RCC 7860 (cell line): ENCODE measurements at regions not wholly inside any gene's neighbourhood (a gene's known extent, or its start where the extent isn't known, plus 50 kb on each side); places are given as distances from the start of the nearest gene placed in this dataset.

Experiments used
- DNase-seq: peaks from one replicate; pipeline ENCODE4 v3.0.0-alpha.2; 2015; ENCODE audit warnings: low spot score
- FAIRE-seq: peaks from 2 replicates; lab custom pipeline; 2012; peaks lifted over from hg19 to GRCh38; lab: Jason Lieb, UNC

DNA sequence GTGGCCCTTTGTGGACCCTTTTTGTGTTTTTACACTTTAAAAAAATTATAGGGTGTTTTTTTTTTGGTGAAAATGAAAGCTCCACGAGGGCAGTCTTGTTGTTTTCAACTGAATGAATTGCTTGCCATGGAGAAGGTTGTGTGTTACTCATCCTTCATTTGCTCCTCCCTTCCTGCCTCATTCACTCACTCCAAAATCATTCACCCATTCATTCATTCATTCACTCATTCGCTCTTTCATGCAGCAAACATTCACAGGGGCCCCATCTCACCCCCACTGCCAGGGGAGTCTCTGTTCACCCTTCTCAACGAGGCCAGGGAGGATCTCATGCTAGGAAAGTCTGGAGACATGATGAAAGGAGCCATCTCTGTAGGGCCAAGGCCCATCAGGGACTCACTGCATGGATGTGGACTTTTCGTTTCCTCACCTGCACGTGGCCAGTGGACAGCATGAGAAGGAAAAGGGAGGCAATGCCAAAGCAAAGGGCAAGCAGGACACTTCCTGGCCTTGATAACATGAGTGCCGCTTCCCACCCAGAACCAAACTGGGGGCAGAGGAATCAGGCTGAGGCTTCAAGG lies 62.8 kb upstream of the COL13A1 start:
- FAIRE-seq (no peak), DNase-seq (no peak)

DNA sequence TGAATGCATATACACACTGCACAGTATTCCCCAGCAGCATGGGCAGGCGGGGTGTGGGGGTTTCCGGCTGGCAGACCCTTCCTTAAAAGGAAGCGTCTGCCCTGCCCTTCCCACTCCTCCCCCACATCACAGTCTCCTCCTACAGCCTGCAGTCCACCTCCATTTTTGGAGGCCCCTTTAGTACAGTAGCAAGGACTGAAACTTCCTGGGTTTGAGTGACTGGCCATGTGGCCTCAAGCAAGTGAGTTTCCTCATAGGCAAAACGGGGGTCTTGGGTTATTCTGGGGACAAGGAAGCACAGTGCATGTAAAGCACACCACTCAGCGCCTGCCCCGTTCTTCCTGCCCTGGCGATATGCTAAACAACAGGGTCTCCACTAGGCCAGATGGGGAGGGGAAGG lies 62.1 kb upstream of the COL13A1 start:
- DNase-seq (no peak), FAIRE-seq (no peak)

- FAIRE-seq (no peak), DNase-seq (no peak)
Observed at GRCh38 chr10:69740126-69740525, 61.6 kb upstream of the COL13A1 start.

DNA sequence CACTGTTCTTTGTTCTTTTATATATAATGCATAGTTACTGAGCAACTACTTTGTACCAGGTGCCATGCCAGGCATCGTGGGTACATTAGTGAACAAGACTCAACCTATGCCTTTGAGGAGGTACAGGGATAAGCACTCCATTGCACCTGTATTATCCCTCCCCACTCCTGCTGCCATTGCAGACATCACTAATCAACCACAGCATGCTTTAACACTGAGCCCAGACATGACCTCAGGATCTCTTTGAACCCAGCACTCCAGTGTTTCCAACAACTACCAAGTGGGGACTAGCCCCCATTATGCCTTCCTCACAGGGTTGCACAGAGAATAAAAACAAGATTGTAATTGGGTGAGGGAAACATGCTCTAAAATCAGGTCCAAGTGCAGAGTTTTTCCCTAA lies 60.5 kb upstream of the COL13A1 start:
- FAIRE-seq (no peak), DNase-seq (no peak)

- no peak for DNase-seq
- FAIRE-seq: no peak
Observed at GRCh38 chr10:69741671-69742355, 59.9 kb upstream of the COL13A1 start.

- DNase-seq: no peak
- FAIRE-seq: no peak
Observed at GRCh38 chr10:69742356-69742695, 59.4 kb upstream of the COL13A1 start.

DNA sequence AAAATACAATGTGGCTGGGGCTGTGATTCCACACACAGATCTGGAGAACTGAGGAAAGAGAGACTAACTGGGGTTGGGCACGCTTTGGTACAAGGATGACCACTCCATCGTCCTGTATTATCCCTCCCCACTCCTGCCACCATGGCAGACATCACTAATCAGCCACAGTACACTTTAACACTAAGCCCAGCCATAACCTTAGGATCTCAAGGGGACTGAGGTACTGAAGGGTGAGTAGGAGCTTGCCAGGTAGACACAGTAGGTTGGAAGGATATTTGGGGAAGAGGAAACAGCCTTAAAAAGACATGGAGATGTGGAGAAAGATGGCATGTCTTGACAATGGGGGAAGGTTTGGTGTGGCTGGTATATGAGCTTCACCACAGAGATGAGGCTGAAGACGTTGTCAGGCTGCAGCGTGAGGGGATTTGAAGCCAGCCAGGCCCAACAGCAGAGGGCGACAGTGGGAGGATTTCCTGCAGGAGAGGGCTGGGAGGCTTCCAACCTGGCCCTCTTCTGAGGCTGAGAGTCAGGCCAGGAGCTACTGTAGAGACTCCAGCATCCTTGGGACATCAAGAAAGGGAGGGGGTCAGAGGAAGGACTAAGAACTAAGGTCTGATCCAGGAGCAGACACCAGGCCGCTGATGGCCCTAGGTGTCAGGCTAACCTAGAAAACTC lies 58.6 kb upstream of the COL13A1 start:
- no peak for DNase-seq

DNA sequence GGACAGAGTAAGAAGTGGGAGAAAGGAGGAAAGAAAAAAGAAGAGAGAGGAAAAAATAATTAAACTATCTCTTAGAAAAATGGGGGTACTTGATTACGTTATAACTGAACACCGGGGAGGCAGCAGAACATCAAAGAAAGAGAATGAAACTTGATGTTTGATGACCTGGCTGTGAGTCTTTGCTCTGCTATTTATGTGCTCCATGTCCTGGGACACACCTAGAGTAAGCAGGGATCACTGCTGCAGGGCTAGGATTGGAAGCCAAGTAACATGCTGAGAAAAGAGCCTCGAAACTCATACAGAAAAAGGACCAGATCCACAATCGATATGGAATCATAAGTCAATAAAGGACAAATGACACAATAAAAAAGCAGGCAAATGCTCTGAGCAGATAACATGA lies 56.7 kb upstream of the COL13A1 start:
- FAIRE-seq: no peak
- no peak for DNase-seq

More for the DNA sequence above, 58.6 kb upstream of the COL13A1 start:
- FAIRE-seq: no peak

DNA sequence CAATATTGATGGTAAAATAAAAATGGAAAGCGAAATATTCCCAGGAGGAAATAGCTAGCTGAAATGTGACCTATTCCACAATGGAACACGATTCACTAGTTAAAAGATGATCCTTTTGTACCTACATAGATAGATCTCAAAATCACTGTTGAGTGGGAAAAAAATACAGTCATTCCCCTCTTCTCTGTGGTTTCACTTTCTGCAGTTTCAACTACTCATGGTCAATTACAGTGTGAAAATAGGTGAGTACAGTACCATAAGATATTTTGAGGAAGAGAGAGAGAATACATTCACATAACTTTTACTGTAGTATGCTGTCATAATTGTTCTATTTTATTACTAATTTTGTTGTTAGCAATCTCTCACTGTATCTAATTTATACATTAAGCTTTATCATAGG lies 56.0 kb upstream of the COL13A1 start:
- no peak for DNase-seq
- FAIRE-seq: no peak

DNA sequence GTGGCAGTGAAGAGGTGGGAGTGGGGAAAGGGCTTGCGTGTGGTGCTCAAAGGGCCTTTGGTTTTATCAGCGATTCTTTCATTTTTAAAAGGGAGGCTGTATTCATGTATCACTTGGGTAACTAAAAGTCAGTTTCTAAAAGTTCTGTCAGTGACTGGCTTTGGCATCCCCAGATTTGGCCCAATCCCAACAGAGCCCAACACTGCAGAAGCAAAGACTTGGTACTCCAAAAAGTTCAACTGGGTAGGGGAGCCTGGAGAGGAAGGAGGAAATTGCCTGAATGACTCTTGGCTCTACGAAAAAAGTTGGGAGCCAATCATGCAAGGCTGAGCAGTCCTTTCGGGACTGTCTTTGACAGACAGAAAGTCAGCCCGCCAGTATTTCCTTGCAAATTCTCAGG lies 54.5 kb upstream of the COL13A1 start:
- DNase-seq (no peak), FAIRE-seq (no peak)

- no peak for DNase-seq
- no peak for FAIRE-seq
Observed at GRCh38 chr10:69748621-69749020, 53.1 kb upstream of the COL13A1 start.

- FAIRE-seq: no peak
- DNase-seq: no peak
Observed at GRCh38 chr10:69749178-69750010, 52.3 kb upstream of the COL13A1 start.

DNA sequence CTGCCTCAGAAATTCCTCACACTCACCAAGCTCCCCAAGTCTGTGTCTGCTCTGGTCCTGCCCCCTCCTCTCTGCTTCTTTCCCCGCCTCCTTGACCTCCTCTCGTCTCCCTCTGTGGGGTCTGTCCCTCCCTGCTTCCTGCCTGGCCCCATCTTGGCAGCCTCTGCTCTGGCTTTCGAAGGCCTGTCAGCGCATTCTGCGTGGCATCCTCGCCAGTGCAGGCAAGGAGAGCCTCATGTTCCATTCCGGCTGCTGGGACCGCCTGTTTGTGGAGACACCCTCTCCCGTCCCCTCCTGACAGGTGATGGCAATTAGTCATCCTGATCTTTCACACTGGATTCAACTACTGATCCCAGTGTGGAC lies 51.7 kb upstream of the COL13A1 start:
- no peak for DNase-seq
- no peak for FAIRE-seq

GRCh38 chr10:69750725-69751124 lies 51.0 kb upstream of the COL13A1 start:
- FAIRE-seq: no peak
- DNase-seq: no peak

DNA sequence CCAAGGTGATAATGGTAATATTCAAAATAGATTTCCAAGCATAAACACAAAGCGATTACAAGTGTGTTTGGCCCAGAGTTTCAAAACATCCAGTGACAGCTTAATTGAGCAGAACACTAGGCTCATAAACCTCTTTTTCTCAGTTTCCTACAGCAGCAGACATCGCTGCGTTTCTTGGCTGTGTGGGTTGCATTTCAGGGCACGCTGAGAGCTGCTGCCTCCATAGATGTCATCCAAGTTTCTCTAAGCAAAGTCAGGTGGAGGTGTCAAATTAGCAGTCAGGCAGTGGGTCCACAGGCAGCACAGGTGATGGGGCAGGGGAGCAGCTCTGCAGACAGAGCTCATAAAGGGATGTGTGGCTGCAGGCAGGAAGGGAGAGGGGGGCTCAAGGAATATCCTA lies 50.5 kb upstream of the COL13A1 start:
- DNase-seq (no peak), FAIRE-seq (no peak)
